ENCODE measurements at regions not wholly inside any gene's neighbourhood (a gene's known extent, or its start where the extent isn't known, plus 50 kb on each side); places are given as distances from the start of the nearest gene placed in this dataset.

DNA sequence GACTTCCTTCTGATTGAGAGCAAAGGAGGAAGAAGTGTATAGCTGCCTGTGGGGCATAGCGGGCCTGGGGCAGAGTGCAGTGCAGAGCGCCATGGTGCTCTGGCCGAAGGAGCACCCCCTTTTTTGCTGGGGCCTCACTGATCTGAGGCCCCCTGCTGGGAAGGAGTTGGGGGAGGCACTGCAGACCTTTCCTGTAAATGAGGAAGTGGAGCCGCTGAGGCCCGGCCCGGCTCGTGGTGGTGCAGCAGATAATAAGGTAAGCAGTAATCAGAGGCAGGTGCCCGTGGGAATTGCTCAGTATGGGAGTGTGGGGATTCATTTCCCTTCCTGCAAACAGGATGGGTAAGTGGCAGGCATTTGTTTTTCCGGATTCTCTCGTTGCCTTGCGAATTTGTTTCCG, 373.7 kb upstream of the MKI67 start:
- no peaks in the 10 kb centered on the region for H3K9me3 Mint-ChIP-seq
- no peaks in the 10 kb centered on the region for H3K27me3 Mint-ChIP-seq
- H3K4me1 Mint-ChIP-seq, result no peaks in the 10 kb centered on the region
- CTCF ChIA-PET, result no interaction called here
- DNase-seq, result no peak
- no peak overlapping the region for H3K4me3 Mint-ChIP-seq
- no peaks in the 10 kb centered on the region for H3K36me3 Mint-ChIP-seq
- no peak overlapping the region for H3K27ac Mint-ChIP-seq

DNA sequence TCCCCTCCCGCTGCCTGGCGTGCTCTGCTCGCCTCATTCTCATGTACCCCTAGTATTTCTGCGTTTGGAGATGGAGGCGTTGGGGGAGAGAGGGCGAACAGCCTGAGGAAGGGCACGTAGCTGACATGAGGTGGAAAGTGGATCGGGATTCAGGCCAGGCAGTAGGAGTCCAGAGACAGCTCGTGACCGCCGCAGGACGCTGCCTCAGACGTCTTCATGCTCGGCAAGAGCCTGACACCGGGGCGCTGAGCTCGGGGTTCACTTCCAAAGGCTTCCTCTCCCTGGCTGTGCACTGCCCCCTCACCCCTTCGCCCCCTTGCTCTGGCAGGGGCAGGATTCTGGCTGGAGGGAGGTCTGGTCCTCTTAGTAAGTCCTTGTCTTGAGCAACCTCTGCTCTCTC, 374.4 kb upstream of the MKI67 start:
- Mint-ChIP-seq H3K4me1 (no peaks in the 10 kb centered on the region), H3K36me3 (no peaks in the 10 kb centered on the region)
- CTCF ChIA-PET, result no interaction called here

DNA sequence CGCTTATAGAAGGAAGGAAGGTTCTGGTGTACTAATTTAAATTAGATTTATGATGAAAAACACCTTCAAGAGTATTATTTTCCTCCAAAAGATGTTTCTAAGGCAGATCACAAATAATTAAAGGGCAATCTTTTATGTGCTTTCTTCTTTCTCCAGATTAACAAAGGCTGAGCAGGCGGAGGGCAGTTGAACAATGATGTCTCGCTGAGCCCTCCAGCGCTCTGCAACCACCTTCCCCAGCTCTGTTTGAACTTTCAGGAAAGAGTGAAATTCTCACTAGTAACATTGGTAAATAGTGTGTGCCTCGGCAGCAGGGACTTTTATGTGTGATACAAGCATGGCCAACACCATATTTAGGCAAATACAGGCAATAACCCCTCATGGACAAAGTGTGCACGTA, 379.1 kb upstream of the MKI67 start:
- Mint-ChIP-seq H3K27ac (no peak overlapping the region), H3K36me3 (no peaks in the 10 kb centered on the region), H3K27me3 (no peaks in the 10 kb centered on the region), H3K9me3 (no peaks in the 10 kb centered on the region), H3K4me3 (no peak overlapping the region), H3K4me1 (no peaks in the 10 kb centered on the region)
- DNase-seq, result no peak
- CTCF ChIA-PET, result no interaction called here

More for the DNA sequence above, 374.4 kb upstream of the MKI67 start:
- Mint-ChIP-seq H3K9me3 (no peaks in the 10 kb centered on the region), H3K27ac (no peak overlapping the region), H3K4me3 (no peak overlapping the region), H3K27me3 (no peaks in the 10 kb centered on the region)
- no peak for DNase-seq

DNA sequence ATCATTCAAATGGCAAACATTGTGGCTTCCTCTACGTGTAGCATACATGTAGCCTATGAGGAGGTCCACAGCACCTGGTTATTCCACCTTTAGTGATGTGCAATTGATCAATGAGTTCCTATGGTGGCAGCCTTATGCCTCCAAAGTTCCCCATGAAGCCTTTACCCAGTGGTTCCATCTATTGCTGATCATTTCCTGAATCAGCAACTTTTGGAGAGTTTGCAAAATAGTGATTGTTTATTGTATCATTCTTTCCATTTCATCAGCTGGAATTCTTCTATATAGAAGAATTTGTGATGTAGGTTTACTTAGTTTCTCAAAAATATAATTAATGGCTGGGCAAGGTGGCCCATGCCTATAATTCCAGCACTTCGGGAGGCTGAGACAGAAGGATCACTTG, 380.2 kb upstream of the MKI67 start:
- Mint-ChIP-seq H3K9me3 (no peaks in the 10 kb centered on the region), H3K4me3 (no peak overlapping the region), H3K4me1 (no peaks in the 10 kb centered on the region), H3K27ac (no peak overlapping the region), H3K27me3 (no peaks in the 10 kb centered on the region), H3K36me3 (no peaks in the 10 kb centered on the region)
- CTCF ChIA-PET, result no interaction called here
- DNase-seq, result no peak

DNA sequence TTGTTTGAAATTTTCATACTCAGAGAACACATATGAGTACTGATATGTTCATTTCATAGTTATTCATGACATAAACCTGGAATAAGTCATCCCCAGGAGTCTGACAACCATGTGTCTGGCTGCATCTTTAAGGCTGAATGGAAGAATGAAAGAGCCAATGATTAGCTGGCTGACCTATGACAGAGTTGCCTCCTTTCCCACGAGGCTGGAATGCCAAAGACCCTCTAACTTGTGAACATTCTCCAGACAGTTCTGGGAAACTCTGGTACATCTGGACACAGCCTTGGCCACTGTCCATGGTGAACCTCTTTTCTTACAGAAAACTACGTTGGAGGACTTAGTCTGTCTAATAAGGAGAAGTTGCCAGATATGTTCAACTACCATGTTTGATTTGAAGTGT, 380.8 kb upstream of the MKI67 start:
- Mint-ChIP-seq H3K9me3 (no peaks in the 10 kb centered on the region), H3K27ac (no peak overlapping the region), H3K4me3 (no peak overlapping the region), H3K36me3 (no peaks in the 10 kb centered on the region), H3K27me3 (no peaks in the 10 kb centered on the region), H3K4me1 (no peaks in the 10 kb centered on the region)
- CTCF ChIA-PET, result no interaction called here
- no peak for DNase-seq

DNA sequence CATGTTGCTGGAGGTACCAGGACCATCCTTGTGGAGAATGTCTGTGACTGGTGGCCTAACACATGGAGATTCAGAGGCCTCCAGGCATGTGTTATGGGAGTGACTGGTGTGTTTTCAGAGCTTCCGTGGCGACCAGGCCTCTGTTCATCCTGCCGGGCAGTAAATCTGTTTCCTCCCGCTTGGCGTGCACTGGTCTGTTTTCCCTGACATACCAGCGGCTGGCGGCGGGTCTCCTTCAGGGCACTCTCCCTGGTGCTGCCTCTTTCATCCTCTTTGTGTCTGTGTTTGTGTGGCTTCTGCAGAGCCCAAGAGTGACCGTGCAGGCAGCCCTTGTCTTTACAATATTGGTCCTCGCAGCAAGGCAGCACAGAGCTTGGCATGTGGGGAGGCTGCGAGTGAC, 385.1 kb upstream of the MKI67 start:
- H3K27ac Mint-ChIP-seq, result no peak overlapping the region
- H3K27me3 Mint-ChIP-seq, result no peaks in the 10 kb centered on the region
- H3K4me3 Mint-ChIP-seq, result no peak overlapping the region
- no peaks in the 10 kb centered on the region for H3K9me3 Mint-ChIP-seq
- CTCF ChIA-PET, result no interaction called here
- DNase-seq, result no peak
- no peaks in the 10 kb centered on the region for H3K4me1 Mint-ChIP-seq
- H3K36me3 Mint-ChIP-seq, result no peaks in the 10 kb centered on the region

DNA sequence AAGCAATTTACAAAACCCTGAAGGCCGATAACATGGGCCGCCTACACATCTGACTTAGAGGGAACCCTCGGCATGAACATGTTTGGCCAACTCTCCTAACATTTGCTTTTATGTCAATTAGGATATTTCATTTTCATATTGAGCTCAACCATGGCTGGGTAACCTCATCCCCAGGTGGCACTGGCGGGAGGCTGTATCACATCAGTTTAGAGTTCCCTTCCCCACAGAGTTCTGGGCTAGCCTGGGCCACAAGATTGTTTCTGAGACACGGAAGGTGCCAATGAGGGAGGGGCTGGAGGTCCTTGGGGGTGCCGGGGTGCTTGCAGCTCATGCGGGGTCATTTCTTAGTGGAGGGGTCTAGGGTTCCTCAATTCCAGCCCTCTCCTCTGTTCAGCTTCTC, 386.5 kb upstream of the MKI67 start:
- CTCF ChIA-PET, result no interaction called here
- Mint-ChIP-seq H3K4me3 (no peak overlapping the region), H3K36me3 (no peaks in the 10 kb centered on the region), H3K27me3 (no peaks in the 10 kb centered on the region), H3K4me1 (no peaks in the 10 kb centered on the region), H3K9me3 (no peaks in the 10 kb centered on the region), H3K27ac (no peak overlapping the region)
- DNase-seq, result no peak

DNA sequence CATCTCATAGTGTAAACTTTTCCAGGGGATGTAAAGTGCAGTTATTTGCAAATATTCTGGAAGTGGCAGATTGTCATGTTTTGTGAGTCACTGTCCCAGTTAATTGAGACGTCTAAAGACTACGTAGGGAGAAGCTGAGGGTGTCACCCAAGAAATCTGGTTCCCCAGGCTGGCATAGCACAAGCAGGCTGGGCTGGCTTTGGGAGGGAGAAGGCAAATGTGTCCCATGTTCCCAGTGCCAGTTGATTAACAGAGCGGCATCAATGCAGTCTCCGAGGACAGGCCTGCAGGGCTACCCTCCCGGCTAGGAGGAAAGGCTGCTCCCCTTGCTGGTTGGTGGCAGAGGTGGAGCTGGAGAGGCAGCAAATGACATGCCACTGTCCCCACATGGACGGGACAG, 388.3 kb upstream of the MKI67 start:
- no peak overlapping the region for H3K4me3 Mint-ChIP-seq
- no peak overlapping the region for H3K27ac Mint-ChIP-seq
- H3K36me3 Mint-ChIP-seq, result no peaks in the 10 kb centered on the region
- no peaks in the 10 kb centered on the region for H3K4me1 Mint-ChIP-seq
- CTCF ChIA-PET, result no interaction called here
- no peak for DNase-seq
- H3K9me3 Mint-ChIP-seq, result no peaks in the 10 kb centered on the region
- H3K27me3 Mint-ChIP-seq, result no peaks in the 10 kb centered on the region

DNA sequence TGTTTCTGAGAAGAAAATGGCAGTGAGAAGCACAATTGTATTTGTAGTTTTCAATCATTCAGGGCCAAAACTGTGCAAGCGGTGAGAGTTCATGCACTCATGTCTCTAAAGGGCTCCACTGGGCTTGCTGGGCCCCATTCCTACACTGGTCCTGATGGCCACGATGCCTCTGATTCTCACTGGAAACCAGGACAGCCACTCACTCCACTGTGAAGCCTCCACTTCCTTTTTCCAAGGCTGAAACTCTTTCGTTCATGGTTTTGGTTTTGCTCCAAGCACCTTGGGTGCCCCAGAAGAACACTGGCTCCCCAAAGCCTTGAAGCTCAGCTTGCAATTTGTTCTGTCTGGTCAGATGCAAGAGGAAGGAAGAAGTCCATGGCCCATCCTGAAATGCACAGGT, 390.0 kb upstream of the MKI67 start:
- Mint-ChIP-seq H3K36me3 (no peaks in the 10 kb centered on the region), H3K4me1 (no peaks in the 10 kb centered on the region), H3K27ac (no peak overlapping the region), H3K27me3 (no peaks in the 10 kb centered on the region), H3K9me3 (no peaks in the 10 kb centered on the region), H3K4me3 (no peak overlapping the region)
- CTCF ChIA-PET, result no interaction called here
- DNase-seq, result no peak

DNA sequence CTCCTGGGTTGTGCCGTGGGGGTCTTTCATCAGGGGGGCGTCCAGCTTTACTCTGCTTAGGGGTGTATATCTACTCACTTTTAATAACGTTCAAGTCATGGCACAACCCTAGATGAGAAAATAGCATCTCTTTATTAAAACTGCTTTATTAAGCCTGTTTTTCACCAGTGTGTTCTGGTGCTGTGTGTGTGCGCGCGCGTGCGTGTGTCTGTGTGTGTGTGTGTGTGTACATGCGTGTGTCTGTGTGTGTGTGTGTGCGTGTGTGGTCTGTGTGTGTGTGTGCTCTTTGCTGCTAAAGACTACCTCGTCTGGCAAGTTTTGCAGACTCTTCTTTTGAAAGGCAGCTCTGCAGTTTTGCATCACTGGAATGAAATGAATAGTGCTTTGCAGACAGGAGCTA, 390.9 kb upstream of the MKI67 start:
- CTCF ChIA-PET, result no interaction called here
- H3K27me3 Mint-ChIP-seq, result no peaks in the 10 kb centered on the region
- no peaks in the 10 kb centered on the region for H3K36me3 Mint-ChIP-seq
- no peaks in the 10 kb centered on the region for H3K4me1 Mint-ChIP-seq
- no peak overlapping the region for H3K4me3 Mint-ChIP-seq
- H3K9me3 Mint-ChIP-seq, result no peaks in the 10 kb centered on the region
- H3K27ac Mint-ChIP-seq, result no peak overlapping the region
- DNase-seq, result no peak

DNA sequence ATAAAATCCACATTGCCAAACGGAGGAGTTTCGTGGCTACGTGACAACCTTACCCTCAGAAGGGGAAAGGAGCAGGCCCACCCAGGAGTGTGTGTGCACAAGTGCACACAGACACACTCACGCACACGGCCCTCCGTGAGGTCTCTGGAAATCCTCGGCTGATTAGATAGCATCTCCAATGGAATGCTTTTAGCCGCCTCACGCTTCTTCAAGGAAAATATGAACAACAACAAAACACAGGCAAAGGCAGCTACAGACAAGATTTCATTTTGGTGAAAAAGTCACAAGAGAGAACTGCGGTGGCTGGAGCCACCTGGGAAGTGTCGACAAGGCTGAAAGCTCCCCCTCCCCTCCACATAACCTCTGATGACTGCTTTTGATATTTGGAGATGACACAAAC, 391.8 kb upstream of the MKI67 start:
- Mint-ChIP-seq H3K36me3 (no peaks in the 10 kb centered on the region), H3K4me1 (no peaks in the 10 kb centered on the region), H3K9me3 (no peaks in the 10 kb centered on the region), H3K27ac (no peak overlapping the region), H3K4me3 (no peak overlapping the region), H3K27me3 (no peaks in the 10 kb centered on the region)
- CTCF ChIA-PET, result no interaction called here
- DNase-seq, result no peak

DNA sequence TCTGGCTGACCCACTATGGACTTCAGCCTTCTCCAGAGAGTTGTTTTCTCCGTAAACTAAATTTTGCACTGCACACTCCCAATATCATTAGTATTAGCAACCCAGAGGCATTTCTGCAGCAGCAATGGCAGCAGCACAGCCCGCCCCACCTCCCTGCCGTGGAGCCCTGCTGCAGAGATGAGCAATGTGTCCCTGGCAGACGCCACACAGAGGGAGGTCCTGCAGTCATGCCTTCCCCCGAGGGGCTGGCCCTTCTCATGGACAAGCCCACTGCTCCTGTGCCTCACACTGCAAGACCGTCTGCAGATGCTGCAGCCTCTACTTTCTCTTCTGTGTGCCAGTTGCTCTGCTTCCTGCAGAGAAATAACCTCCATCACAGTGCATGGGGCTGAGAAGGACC, 393.4 kb upstream of the MKI67 start:
- Mint-ChIP-seq H3K4me1 (no peaks in the 10 kb centered on the region), H3K36me3 (no peaks in the 10 kb centered on the region), H3K9me3 (no peaks in the 10 kb centered on the region), H3K27me3 (no peaks in the 10 kb centered on the region), H3K4me3 (no peak overlapping the region), H3K27ac (no peak overlapping the region)
- no peak for DNase-seq
- CTCF ChIA-PET, result no interaction called here

DNA sequence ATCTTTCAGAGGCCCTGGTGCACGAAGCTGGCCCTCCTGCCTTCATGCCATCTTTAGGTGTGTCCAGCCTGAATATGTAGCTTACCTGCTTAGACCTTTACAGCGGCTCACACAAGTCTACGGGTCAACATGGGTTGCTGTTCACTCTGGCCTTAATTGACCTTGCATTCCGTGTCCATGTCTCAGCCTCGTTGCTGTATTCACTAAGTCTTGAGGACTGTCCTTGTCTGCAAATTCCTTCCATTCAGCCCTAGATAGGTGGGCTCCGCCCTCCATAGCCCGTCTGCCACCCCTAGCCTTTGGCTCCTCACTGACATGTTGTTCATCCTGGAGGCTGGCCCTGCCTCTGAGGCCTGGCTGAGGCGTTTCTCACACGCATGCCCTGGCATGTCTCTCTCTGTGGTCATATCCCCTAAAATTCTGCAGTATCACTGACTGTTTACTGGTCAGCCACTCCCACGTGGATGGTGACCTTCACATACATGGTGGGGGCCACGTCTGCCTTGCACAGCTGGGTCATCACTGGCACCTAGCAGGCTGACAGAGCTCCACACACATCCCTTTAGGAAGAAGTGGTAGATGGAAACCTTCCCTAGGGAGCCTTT, 394.1 kb upstream of the MKI67 start:
- no peak for DNase-seq
- CTCF ChIA-PET, result no interaction called here
- Mint-ChIP-seq H3K4me1 (no peaks in the 10 kb centered on the region), H3K36me3 (no peaks in the 10 kb centered on the region), H3K4me3 (no peak overlapping the region), H3K9me3 (no peaks in the 10 kb centered on the region), H3K27ac (no peak overlapping the region), H3K27me3 (no peaks in the 10 kb centered on the region)

DNA sequence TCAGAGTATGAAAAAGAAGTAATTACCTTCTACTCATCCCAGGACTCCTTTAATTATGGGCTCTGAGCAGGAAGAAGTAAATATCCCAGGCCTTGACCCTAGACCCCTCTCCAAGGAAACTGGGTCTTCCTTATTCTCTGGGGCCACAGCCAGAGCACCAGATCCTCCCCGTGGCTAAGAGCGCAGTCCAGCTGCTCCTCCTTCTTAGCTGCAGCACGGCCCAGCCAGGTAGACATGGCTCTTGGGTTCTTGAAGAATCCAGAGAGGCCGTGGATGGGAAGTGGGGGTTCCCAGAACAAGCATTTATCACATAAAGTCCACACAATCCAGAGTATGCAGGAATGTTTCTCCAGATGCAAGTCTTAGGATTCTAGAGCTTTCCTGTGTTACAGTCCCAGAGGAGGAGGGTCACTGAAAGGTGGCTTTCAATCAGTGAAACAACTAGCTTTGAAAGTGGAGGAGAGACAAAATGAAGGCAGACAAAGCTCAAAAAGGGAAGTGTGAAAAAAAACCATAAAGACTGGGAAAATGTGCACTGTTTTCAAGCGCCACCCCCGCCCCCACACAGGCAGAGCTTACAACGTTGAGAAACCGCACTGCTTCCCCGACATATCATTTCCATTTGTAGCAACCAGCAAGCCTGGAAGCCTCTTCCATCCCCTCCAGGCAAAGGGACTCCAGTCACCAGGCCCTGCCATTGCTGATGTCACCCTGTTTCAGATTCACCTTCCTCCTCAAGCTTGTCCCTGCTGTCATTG, 396.5 kb upstream of the MKI67 start:
- DNase-seq, result no peak
- no peaks in the 10 kb centered on the region for H3K4me1 Mint-ChIP-seq
- CTCF ChIA-PET, result no interaction called here
- H3K27me3 Mint-ChIP-seq, result no peaks in the 10 kb centered on the region
- no peak overlapping the region for H3K4me3 Mint-ChIP-seq
- no peaks in the 10 kb centered on the region for H3K36me3 Mint-ChIP-seq
- no peaks in the 10 kb centered on the region for H3K9me3 Mint-ChIP-seq
- no peak overlapping the region for H3K27ac Mint-ChIP-seq

DNA sequence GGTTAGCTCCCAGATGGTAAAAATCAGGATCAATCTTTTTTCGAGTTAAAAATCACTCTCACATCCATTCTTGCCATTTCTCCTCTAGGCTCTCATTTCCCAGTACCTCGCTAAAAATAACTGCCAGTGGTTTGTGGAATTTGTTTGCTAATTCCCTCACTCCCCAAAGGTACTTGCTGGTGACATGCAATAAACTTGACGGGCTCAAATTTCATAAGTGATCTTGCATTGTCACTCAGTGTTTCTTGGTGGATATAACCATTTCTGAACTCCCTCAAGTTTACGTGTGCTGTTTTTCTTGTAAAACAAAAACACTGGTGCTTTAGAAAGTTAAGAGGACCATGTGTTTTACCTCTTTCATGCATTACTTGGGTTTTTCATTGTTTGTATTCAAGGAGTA, 399.2 kb upstream of the MKI67 start:
- Mint-ChIP-seq H3K9me3 (no peaks in the 10 kb centered on the region), H3K27ac (no peak overlapping the region), H3K4me3 (no peak overlapping the region), H3K27me3 (no peaks in the 10 kb centered on the region), H3K36me3 (no peaks in the 10 kb centered on the region), H3K4me1 (no peaks in the 10 kb centered on the region)
- no peak for DNase-seq
- CTCF ChIA-PET, result no interaction called here

DNA sequence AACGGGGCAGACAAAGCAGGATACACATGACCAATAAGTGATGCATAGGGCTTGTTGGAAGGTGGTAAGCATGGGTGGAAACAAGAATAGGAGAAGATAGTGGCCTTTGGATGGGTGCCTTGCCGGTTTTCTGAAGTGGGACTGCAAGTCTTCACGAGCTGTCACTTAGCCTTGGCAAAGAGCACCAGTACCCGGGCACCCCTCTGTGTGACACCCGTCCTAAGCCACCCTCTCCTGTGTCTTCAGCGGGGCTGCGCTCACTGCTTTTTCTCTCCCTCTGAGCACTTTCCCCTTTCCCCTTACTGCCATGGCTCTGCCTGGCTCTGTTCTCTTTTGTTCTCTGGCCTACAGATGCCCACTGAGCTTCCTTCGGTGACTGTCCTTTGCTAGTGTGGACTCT, 399.7 kb upstream of the MKI67 start:
- CTCF ChIA-PET, result no interaction called here
- no peaks in the 10 kb centered on the region for H3K4me1 Mint-ChIP-seq
- H3K36me3 Mint-ChIP-seq, result no peaks in the 10 kb centered on the region
- H3K27me3 Mint-ChIP-seq, result no peaks in the 10 kb centered on the region
- DNase-seq, result no peak
- no peak overlapping the region for H3K27ac Mint-ChIP-seq
- no peaks in the 10 kb centered on the region for H3K9me3 Mint-ChIP-seq
- no peak overlapping the region for H3K4me3 Mint-ChIP-seq

Measured in activated naive CD4-positive, alpha-beta T cell treated with anti-CD3 and anti-CD28 coated beads, Interleukin-2, amount 10 ng/mL, durations not matched to agents 7 days and 5 days (primary cell).